ENCODE measurements at regions not wholly inside any gene's neighbourhood (a gene's known extent, or its start where the extent isn't known, plus 50 kb on each side); places are given as distances from the start of the nearest gene placed in this dataset.

DNA sequence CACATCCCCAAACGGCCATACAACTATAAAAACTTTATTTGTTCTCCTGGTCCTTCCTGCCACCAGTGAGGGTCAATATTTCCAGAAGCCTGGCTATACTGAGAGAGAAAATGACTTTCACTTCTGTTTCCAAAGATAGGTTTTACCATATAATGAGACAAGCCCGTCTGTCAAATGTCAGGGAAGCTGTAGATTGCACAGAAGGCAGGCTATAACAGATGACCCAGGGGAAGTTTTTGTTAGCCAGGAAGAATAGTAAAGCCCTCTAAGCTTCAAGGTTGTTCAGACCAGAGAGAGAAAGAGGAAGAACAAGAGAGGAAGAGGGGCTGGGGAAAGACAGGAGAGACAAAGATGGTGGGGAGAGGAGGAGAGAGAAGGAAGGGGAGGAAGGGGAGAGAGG lies 217.5 kb downstream of the GBA3 start:
- no peak for DNase-seq

- no peak for DNase-seq
Measured at GRCh38 chr4:22906045-22906444, 213.3 kb downstream of the GBA3 start.

DNA sequence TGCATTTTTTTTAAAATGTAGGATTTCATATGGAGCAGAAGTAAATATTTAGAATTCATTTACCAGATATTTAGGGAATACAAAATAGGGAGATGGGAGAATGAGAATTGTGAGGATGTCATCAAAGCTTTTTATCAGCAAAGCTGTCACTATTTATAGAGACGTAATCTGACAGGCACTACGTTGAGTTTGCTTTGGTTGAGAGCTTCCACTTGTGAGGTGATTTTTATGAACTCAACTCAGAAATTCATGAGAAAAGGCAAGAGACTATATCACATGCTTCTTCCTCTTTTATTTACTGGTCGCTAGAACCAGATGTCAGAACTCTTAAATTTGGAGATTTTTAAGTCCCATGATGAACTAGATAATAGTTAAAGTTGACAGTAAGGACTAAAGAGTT lies 211.2 kb downstream of the GBA3 start:
- DNase-seq: no peak

GRCh38 chr4:22901631-22902030 lies 208.9 kb downstream of the GBA3 start:
- DNase-seq: no peak

DNA sequence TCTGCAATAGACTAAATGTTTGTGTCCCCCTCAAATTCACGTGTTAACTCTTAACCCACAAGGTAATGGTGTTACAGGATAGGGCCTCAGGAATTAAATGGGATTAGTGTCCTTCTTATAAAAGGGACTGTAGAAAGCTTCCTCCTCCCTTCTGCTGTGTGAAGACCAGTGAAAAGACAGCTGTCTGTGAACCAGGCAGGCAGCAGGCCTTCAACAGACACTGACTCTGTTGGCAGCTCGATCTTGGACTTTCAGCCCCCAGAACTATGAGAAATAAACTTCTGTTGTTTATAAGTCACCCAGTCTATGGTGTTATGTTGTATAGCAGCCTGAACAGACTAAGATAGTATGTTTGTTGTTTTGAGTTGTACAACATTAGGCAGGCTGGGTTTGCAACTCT lies 208.1 kb downstream of the GBA3 start:
- DNase-seq: no peak

GRCh38 chr4:22897520-22898108 lies 204.9 kb downstream of the GBA3 start:
- DNase-seq: no peak

DNA sequence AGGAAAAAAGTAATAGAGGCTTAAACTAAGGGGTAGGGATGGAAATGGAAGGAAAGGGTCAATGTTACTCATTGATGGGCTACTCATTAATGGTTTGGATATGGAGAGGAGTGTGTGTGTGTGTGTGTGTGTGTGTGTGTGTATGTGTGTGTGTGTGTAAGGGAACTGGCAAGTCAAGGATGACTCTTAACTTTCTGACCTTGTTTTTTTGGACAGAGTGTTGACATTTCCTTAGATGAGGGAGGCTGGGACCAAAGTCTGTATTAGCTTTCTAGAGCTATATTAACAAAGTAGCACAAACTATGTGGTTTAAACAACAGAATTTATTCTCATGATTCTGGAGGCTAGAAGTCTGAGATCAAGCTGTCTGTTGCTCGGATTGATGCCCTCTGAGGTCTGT lies 202.7 kb downstream of the GBA3 start:
- no peak for DNase-seq

GRCh38 chr4:22884157-22884556 lies 191.4 kb downstream of the GBA3 start:
- no peak for DNase-seq

- DNase-seq: no peak
Measured at GRCh38 chr4:22881411-22881810, 188.7 kb downstream of the GBA3 start.

GRCh38 chr4:22877486-22878052 lies 184.8 kb downstream of the GBA3 start:
- DNase-seq: no peak

GRCh38 chr4:22876270-22876669 lies 183.5 kb downstream of the GBA3 start:
- no peak for DNase-seq

DNA sequence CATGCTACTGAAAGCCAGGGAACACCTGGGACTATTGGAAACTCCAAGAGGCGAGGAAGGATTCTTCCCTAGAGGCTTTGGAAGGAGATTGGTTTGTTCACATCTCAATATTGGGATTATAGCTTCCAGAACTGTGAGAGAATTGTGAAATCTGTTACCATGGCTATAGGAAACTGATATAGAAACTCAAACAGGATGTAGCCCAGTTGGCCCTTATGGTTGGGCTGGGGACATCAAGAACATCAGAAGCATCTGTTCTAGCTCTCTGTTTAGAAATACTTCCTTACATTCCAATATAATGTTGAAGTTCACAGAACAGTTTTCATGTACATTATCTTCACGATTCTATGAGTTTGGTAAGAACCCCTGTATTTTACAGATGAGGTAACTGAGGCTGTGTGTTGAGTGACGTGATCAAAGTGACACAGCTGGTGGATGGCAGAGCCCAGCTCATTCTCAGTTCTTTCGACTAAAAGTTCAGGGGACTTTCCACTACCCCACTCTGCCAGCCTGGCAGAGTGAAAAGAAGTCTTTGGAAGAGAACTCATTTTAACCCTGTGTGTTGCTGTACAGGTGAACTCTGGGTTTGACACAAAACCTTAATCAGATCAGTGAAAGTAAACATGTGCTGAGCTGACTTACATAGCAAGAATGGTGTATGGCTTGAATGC lies 183.0 kb downstream of the GBA3 start:
- DNase-seq: no peak

DNA sequence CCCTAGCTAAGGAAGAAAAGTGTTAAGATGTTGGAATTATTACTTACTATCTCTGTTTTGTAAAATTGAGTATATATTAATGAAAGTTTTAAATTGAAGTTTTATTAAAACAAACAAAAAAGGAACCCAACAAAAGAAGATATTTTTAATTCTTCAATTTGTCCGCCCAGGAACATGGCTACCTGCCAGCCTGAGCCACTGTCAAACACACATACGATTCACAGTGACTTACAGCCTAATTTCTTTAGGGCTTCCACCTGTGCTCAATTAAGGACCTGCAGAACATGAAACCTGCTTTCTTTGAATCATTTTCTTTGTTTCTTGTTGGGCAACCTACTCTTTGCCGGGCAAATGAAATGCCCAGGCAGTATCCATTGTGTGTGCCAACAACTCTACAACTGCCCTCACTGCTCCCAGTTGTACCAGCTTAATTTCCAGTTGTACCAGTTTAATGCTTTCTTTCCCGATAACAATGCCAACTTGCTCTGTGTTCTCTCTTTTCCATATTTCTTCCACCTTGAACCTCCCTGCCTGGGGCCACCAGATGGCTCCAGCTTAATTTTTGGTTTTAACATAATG lies 181.7 kb downstream of the GBA3 start:
- DNase-seq: no peak

DNA sequence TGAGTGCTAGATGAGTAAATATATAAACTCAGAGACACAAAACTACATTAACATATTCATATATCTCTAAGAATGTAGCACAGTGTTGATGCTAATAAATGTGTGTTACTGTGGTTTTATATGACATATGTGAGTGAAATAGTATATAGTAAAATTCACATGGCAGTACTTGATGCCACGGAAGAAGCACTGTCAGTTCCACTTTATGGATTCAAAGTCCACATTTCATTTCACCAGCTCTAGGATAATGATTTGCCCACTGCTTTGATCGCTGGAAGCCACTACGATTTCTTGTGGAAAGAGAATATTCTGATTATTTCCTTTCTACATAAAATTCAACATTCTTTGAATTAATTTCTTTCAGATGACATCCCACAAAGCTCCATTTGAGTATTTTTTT lies 181.2 kb downstream of the GBA3 start:
- DNase-seq: no peak

DNA sequence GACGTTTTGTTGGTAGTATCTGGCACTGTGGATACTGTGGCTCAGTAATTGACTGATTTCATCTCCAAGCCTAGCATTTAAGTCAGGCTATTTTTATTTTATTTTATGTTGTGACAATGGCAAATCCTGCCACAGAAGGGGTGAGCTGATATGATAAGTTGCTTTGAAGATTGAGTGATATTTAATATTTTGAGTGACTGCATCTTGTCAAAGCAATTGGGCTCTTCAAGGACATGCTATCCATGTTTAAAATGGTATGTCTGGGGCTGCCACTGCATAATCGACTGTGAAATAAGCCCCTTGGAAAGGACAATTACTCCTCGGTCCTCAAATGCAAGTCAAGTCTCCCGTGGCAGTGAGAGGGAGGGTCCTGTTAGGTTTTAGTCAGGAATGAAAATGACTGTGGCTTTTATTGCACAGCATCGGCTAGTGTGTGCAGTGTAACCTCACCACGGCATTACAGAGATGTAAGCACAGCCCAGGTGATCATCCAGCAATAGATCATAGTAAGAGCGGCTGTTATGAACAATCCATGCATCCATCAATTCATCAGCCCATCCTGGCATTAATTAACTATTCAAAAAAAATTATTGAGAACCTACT lies 178.2 kb downstream of the GBA3 start:
- DNase-seq: no peak

DNA sequence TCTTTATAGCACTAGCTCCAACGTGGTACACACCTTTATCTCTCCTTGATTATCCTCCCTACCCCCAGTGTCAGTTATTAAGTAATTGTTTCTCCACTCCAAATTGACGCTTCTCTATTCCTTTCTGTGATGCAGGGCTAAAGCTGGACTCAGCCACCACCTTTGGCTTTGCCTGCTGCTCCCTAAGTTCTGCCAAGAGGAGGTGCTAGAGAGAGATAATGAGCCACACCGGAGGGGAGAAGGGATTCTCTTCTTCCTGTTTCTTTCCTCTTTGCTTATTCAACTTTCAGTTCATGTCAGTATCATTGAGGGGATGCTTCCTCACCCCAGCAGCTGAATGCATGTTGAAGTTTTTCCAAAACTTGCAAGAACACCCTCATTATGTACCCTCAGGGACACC lies 176.5 kb downstream of the GBA3 start:
- DNase-seq: no peak
